Activated CD4-positive, CD25-positive, alpha-beta regulatory T cell treated with anti-CD3 and anti-CD28 coated beads, Interleukin-2, amount 50 U/mL, for 24 hours (primary cell): ENCODE measurements at regions not wholly inside any gene's neighbourhood (a gene's known extent, or its start where the extent isn't known, plus 50 kb on each side); places are given as distances from the start of the nearest gene placed in this dataset.

Experiments used
- ATAC-seq, 2 donors: fragments of 150-1000 bp; cut with Tn5 transposase; one replicate each; pipeline ENCODE4 v1.10.0; 2021; ENCODE audit warnings: mild to moderate bottlenecking in 1 of 2, moderate library complexity in 1 of 2

DNA sequence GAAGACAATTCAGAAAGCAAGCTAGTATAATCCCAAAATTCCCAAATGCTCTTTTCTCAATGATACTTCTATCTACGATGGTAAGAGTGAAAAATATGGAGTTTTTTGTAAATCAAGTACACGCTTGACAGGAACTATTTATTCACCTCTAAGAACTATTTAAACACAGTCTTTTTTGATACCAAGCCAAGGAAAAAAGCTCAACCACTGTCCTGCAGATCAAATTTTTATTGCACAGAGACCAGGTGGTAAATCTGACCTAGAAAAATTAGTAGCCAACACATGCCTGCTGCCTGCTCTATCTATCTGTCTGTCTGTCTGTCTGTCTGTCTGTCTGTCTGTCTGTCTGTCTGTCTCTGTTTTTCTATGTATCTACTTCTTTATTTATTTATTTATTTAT is 292.2 kb downstream of the MZT1 start:
- no peak for ATAC-seq

DNA sequence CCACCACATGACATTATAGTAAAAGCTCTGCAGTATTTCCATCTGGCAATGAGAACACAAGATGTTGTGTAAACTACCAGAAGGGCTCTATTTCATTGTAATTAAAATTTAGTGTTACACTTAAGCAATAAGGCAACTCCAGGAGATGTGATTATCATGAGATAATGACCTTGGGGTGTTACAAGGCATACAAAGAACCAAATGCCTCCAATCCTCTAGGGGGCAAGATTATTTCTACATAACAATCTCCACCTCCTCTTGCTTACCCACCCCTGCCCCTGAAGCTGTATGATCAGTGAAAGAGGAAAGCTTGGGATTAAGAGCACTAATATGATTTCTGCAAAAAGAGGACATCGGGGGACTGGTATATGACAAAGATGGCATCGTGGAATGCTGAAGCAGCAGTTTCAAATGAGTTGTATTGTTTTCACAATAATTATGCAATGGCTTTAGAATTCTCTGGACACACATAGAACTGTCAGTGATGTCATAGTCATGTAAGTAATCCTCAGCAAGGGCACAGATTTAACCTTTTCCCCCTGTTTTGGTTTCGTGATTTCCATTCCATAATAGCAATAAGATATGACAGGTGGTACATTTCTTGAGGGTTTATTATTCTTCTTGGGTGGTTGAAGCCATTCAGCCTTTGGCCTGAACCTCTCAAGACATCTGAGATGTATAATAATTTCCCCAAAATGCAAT is 295.3 kb downstream of the MZT1 start:
- ATAC-seq: no peak

DNA sequence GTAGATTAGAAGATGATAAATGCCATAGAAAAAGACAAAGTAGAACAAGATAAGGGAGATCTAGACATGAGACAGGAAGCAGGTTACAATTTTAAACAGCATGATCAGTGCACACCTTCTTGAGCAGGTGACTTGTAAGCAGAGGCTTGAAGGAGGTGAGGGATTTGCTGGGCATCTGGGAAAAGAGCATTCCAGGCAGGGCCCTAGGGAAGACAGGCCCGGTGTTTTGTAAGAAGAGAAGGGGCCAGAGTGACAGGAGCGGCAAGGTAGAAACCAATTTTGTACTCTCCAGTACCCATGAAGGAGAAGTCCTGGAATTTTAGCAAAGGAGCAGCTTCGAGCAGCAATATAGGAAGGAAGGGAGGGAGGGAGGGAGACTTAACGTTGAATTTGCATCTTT is 296.5 kb downstream of the MZT1 start:
- no peak for ATAC-seq

DNA sequence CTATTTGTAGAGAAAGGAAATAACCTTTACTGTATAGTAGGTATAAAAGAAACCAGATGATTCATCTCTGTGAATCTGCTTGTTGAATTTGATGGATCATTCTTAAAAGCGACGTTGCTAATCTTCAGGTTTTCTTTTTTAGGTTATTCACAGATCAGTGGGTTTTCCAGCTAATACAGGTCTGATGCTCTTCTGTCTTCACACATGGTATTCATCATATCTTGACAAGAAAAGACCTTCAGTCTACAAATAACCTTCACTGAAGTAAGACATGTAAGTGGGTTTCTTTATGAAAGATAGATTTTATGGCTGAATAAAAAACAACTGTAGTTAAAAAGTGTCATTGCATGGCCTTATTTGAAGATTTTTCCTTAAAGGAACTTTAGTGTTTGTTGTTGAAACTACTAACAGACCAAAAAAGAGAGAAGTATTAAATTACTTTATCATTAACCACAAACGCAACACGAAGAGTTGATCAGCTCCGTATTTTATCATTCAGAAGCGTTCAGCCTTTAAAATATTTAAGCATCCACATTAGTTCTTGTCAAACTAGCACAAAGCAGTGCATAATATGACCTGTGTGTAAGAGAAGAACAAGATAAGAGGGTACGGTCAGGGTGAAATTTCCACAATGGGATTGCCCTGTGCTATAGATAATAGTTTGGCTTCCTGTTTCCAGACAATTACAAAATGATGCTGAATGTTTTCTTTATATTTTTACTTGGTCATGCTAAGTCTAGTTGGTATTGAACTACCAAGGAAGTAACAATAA is 299.5 kb downstream of the MZT1 start:
- ATAC-seq: no peak

DNA sequence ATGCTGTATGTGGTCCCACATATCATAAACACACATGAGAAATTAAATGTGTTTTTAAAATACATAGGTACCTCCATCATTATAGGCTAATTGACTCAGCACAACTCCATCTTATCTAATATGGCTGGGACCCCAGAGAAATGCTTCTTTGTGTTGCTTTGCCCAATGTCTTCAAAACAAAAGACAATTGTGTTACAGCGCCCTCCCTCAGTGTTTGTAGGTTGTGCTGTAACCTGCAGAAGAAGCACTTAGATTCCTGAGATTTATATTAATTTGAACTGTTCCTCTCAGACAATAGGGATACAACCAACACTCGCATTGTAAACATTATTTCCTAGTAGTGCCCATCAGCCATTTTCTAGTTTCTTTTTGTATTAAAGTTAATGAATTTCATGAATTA is 303.4 kb downstream of the MZT1 start:
- no peak for ATAC-seq

DNA sequence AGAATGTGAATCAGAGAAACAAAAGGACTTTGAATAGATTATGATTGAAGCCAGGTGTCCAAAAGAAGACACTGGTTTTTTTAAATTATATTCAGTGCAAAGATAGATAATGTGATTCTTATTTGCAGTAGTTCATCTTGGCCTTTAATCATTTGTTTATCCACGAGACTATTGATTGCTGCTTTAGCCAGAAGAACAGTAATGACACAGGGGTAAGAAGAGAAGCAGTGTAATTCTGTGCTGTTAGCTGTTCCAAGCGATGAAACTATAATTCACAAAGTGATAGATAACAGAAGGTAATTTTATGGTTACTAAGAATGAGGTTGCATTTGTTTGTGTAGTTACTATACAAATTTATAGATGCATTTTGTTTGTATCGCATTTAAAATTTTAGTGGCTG is 311.6 kb downstream of the MZT1 start:
- ATAC-seq: no peak

DNA sequence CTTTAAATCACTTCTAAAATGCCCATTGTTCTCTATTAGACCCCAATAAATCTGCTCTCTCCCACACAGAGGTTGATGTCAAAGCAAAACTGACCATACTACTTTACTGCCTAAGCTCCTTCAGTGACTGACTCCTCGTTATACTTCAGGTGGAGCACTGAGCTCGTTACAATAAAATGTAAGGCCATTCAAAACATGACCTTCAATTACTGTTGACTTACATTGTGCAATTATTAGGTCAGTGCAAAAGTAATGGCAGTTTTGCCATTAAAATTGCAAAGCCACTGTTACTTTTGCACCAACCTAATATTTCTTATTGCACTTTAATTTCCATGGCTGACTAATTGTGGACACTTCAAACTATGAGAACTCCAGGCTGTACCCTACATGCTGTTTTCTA is 314.9 kb downstream of the MZT1 start:
- no peak for ATAC-seq

DNA sequence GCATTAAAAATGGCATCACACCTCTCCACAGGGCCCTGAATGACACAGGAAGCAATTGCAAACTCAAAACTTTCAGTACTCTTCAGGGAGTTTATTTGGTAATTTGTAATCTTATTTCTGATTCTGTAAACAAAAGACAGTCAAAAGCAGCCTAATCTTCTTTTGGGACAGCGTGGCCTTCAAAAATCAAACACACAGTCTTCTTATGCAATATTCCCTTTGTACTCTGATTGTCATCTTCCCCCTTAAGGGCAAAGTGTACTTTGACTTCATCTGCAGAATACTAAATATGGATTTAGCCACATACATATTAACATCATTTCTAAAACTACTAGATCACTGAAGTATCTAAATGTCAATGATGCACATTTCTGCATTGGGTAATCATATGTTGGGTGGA is 322.0 kb downstream of the MZT1 start:
- no peak for ATAC-seq

DNA sequence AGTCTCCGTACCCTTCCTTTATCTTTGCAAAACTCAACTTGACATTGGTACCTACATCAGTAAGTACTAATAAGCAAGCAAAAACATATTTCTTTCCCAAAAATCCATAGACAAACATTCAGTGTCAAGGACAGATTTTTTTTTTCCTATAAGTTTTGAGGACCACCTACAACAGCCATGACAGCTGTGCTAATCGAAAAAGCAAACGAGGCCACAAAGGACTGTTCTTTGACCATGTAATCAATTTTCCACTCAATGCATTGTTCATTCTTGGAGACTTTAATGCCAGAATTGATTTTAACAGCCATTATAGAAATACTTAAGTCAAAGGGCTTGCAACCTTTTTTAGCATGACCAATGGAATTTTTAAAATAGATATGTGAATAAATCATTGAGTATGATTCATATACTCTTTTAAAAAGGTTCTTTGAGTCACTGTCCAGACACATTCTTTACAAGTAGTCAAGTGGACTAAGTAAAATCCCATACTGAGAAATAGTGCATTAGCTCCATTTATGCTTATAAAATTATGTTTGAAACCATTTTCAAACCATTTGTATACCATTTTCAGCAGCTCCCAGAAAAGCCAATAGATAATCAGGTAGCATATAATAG is 323.9 kb downstream of the MZT1 start:
- no peak for ATAC-seq

DNA sequence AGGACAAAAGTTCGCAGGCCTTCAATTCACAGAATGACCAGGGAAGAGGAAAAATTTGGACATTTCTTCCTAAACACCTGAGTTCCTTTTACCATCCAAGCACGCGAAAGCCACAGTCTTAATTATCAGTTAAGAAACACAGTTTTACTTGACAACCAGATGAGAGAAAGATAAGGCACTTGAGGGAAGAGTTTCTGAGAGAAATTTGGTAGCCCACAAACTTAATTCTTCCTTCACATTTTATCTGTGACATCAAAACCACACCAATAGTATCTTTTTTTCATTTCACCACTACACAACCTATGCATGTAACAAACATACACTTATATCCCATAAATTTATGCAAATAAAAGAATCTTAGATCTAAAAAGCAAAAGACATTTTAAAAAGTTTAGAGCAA is 326.6 kb downstream of the MZT1 start:
- ATAC-seq: no peak

DNA sequence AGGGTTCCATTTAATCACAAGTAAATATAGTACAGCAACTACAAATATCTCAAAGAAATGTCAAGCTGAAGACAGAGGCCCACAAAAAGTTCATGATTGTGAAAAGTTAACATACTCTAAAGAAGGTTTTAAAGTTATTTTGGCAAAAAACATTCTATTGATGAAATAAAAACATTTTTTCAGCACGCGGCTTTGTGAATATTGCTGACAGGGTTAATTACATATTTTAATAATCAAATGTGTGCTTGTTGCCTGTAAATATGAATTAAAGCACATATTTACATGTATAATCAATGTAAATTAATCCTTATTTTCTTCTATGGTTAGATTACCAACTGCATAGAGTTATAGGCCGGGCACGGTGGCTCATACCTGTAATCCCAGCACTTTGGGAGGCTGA is 328.1 kb downstream of the MZT1 start:
- ATAC-seq: no peak

DNA sequence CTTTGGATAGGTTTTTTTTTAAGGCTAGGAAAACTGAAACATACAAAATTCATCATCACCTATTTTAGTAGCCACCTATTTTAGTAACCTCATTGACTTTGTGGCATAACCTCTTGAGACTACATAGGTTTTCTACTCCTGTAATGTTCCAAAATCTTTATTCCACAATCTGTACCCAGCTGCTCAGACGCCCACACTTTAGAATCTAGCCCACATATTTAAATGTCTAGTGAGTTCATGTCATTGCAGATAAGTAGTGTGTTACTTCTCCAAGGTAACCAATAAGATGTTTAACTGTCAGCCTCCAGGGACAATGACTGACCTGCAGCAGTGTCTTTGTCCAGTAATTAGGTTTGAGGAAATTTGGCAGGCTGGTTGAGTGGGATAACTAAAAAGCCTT is 330.2 kb downstream of the MZT1 start:
- no peak for ATAC-seq

DNA sequence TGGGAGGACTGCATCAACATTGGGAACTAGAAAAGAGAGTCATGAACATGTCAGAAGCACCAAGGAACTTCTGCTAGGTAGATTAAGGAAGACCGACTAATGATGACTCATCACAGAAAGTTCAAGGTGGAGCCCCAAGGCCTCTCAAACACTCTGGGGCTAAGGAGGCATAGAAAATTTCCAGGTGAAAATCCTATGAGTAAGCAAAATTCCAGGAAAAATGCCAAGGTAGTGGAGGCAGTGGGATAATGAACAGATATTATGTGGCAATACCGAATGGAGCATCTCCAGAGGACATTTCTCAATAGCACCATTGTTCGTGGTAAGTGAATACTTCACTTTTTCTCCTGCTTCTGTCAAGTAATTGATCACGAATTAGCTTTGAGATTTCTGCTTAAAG is 336.5 kb downstream of the MZT1 start:
- no peak for ATAC-seq

DNA sequence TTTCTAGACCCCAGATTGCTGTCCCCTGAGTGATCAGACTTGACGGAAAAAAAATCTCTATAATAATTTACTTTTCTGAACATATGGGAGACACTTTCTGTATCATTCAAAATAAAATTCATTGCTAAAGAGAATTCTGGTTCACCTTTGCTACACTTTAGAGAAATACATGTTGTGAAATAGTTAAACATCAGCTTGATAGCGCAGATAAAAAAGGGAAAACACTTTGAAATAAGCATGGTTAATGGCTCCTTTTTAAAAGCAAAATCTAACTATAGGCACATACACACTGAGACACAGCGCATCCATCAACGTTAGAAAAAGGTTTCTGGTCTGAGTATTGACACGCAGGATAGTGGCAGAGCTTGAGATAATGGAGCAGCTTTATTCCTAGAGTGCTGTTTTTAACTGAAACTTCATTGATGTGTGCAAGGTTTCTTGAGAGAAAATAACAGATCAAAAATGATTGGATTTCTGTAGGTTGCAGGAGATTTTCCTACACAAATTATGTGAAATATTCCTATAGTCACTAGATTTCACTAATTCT is 341.2 kb downstream of the MZT1 start:
- no peak for ATAC-seq

DNA sequence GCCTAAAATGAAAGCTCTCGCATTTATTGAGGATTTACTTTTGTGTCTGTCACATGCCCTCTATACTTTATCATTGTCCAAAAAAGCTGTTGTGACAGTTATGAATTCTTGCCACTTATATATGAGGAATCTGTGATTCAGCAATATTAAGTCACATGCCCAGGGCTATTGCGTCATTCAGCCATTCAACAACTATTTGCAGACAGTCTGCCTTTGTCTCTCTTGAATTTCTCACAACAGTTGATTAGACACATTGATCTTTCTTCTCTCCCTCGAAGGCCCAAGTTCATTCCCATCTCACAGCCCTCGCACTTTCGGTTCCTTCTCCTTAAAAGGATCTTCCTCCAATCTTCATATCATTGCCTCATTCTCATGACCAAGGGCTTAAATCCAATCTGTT is 342.6 kb downstream of the MZT1 start:
- ATAC-seq: no peak

DNA sequence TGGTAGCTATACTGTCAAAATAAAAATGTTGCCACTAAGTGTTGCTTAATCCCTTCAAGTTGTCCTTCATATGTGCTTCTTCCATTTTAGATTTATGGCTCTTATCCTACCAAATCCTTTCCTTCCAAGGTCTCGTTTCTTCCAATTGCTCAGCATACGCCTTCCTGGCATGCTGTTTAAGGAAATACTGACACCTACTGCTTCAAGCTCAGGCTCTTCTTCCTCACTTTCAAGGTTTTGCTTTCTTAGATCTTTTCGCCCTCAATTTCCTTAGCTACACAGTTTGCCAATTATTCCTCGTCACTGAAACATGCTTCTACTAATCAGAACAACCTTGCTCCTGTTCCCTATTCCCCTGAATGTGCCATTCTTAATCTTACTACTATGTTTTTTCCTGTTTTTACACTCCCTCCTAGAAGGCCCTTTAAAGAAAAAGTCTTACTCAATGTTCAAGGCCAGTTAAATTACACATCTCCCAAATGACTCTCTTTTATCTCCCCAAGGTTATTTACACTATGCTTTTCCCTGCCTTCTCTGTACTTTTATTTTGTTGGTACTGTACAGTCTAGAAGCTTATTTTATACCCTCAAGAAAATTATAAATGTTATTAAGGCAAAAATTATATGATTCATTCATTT is 343.1 kb downstream of the MZT1 start:
- ATAC-seq: no peak

DNA sequence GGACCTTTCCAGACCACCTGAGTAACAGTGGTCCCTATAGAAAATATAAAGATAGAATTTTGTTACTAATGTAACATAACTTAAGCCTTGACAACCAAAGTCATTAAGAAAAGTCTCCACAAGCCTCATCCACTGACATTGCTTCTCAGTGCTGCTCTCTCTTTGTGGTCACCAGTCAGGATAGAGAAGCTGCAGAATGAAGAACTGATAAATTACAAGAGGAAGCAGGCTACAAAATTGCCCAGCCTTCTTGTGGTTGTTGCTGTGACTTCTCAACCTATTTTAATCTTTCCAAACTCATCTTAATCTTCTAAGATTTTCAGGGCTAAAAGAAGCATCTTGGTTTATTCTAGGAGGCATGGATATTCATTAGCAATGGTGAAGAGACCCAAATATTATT is 343.8 kb downstream of the MZT1 start:
- no peak for ATAC-seq

DNA sequence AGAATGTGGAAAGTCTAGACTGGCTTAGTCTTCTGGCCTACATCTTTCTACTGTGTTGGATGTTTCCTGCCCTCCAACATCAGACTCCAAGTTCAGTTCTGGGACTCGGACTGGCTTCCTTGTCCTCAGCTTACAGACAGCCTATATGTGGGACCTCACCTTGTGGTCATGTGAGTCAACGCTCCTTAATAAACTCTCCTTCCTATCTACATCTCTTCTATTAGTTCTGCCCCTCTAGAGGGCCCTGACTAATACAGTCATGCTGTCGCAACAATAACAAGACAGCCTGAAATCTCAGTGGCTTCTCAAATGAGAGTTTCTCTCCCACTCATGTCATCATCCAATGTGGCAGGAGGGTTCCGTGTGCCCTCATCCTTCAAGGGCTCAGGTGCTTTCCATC is 347.8 kb downstream of the MZT1 start:
- no peak for ATAC-seq

DNA sequence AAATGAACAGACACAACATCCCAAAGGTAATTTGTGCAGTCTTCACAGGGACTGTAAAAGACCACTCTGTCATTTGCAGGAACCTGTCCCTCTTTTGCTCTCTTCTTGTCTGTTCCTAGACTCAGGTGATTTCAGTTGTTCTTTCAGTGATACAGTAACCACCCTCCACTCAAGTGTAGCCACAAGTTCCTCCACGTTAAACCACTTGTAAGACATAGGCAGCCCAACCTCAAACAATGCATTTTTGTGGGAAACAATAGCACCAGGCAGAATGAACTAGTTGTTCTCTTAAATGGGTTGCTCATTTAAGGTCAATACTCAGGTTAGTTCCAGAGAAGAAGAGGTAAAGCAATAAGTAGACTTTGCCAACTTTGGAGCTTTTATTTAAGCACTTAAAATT is 359.4 kb downstream of the MZT1 start:
- no peak for ATAC-seq

DNA sequence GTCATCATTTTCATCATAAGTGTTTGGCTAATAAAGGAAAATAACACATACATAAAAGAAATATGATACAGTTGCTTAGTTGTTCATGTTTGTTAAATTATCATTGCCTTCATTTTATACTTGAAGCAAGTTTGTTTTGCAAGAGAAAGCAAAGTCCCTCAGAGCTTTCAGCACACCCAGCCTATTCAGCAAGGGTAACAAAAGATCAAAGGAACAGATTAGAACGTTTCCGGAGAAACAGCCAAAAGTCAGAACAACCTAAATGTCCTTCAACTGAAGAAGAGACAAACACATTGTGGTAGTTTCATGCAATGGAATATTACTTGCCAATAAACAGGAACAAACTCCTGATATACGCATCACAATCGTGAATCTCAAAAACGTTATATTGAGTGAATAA is 380.7 kb downstream of the MZT1 start:
- ATAC-seq: no peak

DNA sequence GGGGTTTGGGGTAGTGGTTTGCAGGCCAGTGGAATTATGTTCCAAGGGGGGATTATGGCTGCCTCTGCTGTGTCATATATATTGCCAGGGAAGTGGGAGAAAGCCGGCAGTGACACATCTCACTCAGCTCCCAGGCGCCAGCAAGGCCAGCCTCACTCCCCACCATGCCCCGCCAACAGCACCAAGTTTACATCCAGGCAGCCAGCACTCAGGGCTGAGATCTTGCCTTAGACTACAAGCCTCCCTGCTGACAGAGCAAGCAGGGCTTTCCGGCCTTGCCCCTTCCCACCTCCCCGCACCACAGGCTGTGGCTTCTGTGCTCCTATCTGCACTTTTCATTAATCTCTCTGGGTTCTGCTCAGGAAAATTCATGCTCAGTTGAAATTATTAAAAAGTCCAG is 385.1 kb downstream of the MZT1 start:
- ATAC-seq: no peak

DNA sequence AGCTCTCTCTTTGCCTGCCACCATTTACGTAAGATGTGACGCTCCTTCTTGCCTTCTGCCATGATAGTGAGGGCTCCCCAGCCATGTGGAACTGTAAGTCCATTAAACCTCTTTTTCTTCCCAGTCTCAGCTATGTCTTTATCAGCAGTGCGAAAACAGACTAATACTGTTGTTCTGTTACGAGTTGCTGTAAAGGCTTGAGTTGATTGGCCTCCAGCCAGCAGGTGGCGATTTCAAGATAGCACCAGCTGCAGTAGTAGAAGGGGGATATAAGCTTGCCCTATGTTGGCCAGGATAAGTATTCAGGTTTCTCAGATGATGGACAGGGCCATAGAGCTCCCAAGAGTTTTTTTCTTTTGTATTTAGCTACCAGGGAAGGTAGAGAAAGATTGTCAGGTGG is 385.5 kb downstream of the MZT1 start:
- no peak for ATAC-seq

DNA sequence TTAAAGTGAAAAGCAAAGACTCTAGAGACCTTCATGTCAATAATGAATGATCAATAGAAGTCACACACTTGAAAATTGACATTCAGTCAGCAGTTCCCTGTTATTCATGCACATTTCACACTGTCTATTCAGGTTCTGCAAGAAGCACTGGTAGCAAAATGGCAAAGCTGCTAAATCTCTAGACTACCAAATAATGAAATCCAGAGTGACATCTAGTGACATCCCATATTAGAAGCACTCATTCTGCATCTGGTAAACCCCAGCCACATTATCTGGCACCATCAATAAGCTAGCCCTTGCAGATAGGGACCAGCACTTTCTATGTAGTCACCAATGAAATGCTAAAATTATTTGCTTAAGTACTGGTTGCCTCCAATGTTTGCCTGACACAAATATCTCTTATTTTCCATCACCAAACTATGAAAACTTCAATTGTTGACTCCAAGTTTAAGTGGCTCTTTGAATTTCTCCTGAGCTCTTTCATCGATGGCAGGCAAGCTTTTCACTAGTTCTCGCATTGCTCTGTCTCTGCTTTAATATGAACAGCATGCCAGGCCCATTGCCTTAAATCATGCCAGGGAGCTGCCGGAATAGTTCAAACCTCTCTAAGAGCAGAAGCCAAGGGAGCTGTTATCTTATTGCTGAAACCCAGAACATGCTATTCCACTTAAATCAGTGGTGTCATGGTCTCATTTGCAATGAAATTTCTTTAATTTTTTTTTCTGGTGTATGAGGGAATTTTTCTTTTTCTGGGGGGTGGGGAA is 409.9 kb downstream of the MZT1 start:
- ATAC-seq: no peak
